ENCODE measurements at regions not wholly inside any gene's neighbourhood (a gene's known extent, or its start where the extent isn't known, plus 50 kb on each side); places are given as distances from the start of the nearest gene placed in this dataset.

GRCh38 chr14:106199097-106199496, 672.7 kb downstream of the TMEM121 start:
- TF ChIP-seq FOXP2 (optimal IDR thresholded peaks at IDR 0.05; ENCODE audit: control extremely low read depth, extremely low read length, insufficient read depth) (no peak), EZH2 (IDR thresholded peaks at IDR 0.05) (no peak)
- no peak overlapping the region for H3K27ac ChIP-seq
- no peak overlapping the region for H3K4me3 ChIP-seq
- no peak overlapping the region for H3K9ac ChIP-seq (ENCODE audit: insufficient read length)
- H3K9me3 ChIP-seq (ENCODE audit: low read depth, low read length), result no peaks in the 10 kb centered on the region
- no peaks in the 10 kb centered on the region for H3K36me3 ChIP-seq (ENCODE audit: insufficient read depth, low read length)
- DNase-seq (ENCODE audit: low read depth, low spot score), result no peak

GRCh38 chr14:106200541-106201315, 674.3 kb downstream of the TMEM121 start:
- DNase-seq (ENCODE audit: low read depth, low spot score), result no peak
- Histone ChIP-seq H3K9ac (ENCODE audit: insufficient read length) (no peak overlapping the region), H3K27ac (no peak overlapping the region), H3K36me3 (ENCODE audit: insufficient read depth, low read length) (no peaks in the 10 kb centered on the region), H3K4me3 (no peak overlapping the region), H3K9me3 (ENCODE audit: low read depth, low read length) (no peaks in the 10 kb centered on the region)
- TF ChIP-seq EZH2 (IDR thresholded peaks at IDR 0.05) (no peak), POLR2AphosphoS5 (IDR thresholded peaks at IDR 0.05; ENCODE audit: borderline replicate concordance, low read depth, low read length) (no peak), FOXP2 (optimal IDR thresholded peaks at IDR 0.05; ENCODE audit: control extremely low read depth, extremely low read length, insufficient read depth) (no peak)

GRCh38 chr14:106201376-106201775, 675.0 kb downstream of the TMEM121 start:
- TF ChIP-seq POLR2AphosphoS5 (IDR thresholded peaks at IDR 0.05; ENCODE audit: borderline replicate concordance, low read depth, low read length), result no peak
- no peak for TF ChIP-seq EZH2 (IDR thresholded peaks at IDR 0.05)
- no peak for TF ChIP-seq FOXP2 (optimal IDR thresholded peaks at IDR 0.05; ENCODE audit: control extremely low read depth, extremely low read length, insufficient read depth)
- no peak overlapping the region for H3K4me3 ChIP-seq
- no peaks in the 10 kb centered on the region for H3K36me3 ChIP-seq (ENCODE audit: insufficient read depth, low read length)
- no peaks in the 10 kb centered on the region for H3K9me3 ChIP-seq (ENCODE audit: low read depth, low read length)
- H3K27ac ChIP-seq, result no peak overlapping the region
- no peak for DNase-seq (ENCODE audit: low read depth, low spot score)
- no peak overlapping the region for H3K9ac ChIP-seq (ENCODE audit: insufficient read length)

GRCh38 chr14:106203438-106203837, 677.1 kb downstream of the TMEM121 start:
- TF ChIP-seq EZH2 (IDR thresholded peaks at IDR 0.05) (no peak), POLR2AphosphoS5 (IDR thresholded peaks at IDR 0.05; ENCODE audit: borderline replicate concordance, low read depth, low read length) (no peak), FOXP2 (optimal IDR thresholded peaks at IDR 0.05; ENCODE audit: control extremely low read depth, extremely low read length, insufficient read depth) (no peak)
- Histone ChIP-seq H3K4me3 (no peak overlapping the region), H3K27ac (no peak overlapping the region), H3K9me3 (ENCODE audit: low read depth, low read length) (no peaks in the 10 kb centered on the region), H3K9ac (ENCODE audit: insufficient read length) (no peak overlapping the region), H3K36me3 (ENCODE audit: insufficient read depth, low read length) (no peaks in the 10 kb centered on the region)
- no peak for DNase-seq (ENCODE audit: low read depth, low spot score)

GRCh38 chr14:106204063-106204462, 677.7 kb downstream of the TMEM121 start:
- no peak overlapping the region for H3K9ac ChIP-seq (ENCODE audit: insufficient read length)
- H3K9me3 ChIP-seq (ENCODE audit: low read depth, low read length), result no peaks in the 10 kb centered on the region
- H3K36me3 ChIP-seq (ENCODE audit: insufficient read depth, low read length), result no peaks in the 10 kb centered on the region
- H3K4me3 ChIP-seq, result no peak overlapping the region
- DNase-seq (ENCODE audit: low read depth, low spot score), result no peak
- TF ChIP-seq FOXP2 (optimal IDR thresholded peaks at IDR 0.05; ENCODE audit: control extremely low read depth, extremely low read length, insufficient read depth), result no peak
- TF ChIP-seq POLR2AphosphoS5 (IDR thresholded peaks at IDR 0.05; ENCODE audit: borderline replicate concordance, low read depth, low read length), result no peak
- no peak for TF ChIP-seq EZH2 (IDR thresholded peaks at IDR 0.05)
- no peak overlapping the region for H3K27ac ChIP-seq

GRCh38 chr14:106207316-106207715, 680.9 kb downstream of the TMEM121 start:
- Histone ChIP-seq H3K36me3 (ENCODE audit: insufficient read depth, low read length) (no peaks in the 10 kb centered on the region), H3K27ac (no peak overlapping the region), H3K4me3 (no peak overlapping the region), H3K9me3 (ENCODE audit: low read depth, low read length) (no peaks in the 10 kb centered on the region), H3K9ac (ENCODE audit: insufficient read length) (no peak overlapping the region)
- no peak for DNase-seq (ENCODE audit: low read depth, low spot score)
- no peak for TF ChIP-seq POLR2AphosphoS5 (IDR thresholded peaks at IDR 0.05; ENCODE audit: borderline replicate concordance, low read depth, low read length)
- no peak for TF ChIP-seq FOXP2 (optimal IDR thresholded peaks at IDR 0.05; ENCODE audit: control extremely low read depth, extremely low read length, insufficient read depth)

- no peak for DNase-seq (ENCODE audit: low read depth, low spot score)
- Histone ChIP-seq H3K27ac (no peak overlapping the region), H3K9ac (ENCODE audit: insufficient read length) (no peak overlapping the region), H3K36me3 (ENCODE audit: insufficient read depth, low read length) (no peaks in the 10 kb centered on the region), H3K4me3 (no peak overlapping the region), H3K9me3 (ENCODE audit: low read depth, low read length) (no peaks in the 10 kb centered on the region)
- TF ChIP-seq EZH2 (IDR thresholded peaks at IDR 0.05) (no peak), POLR2AphosphoS5 (IDR thresholded peaks at IDR 0.05; ENCODE audit: borderline replicate concordance, low read depth, low read length) (no peak), FOXP2 (optimal IDR thresholded peaks at IDR 0.05; ENCODE audit: control extremely low read depth, extremely low read length, insufficient read depth) (no peak)
Observed at GRCh38 chr14:106208794-106209193, 682.4 kb downstream of the TMEM121 start.

- TF ChIP-seq POLR2AphosphoS5 (IDR thresholded peaks at IDR 0.05; ENCODE audit: borderline replicate concordance, low read depth, low read length), result no peak
- no peak for TF ChIP-seq EZH2 (IDR thresholded peaks at IDR 0.05)
- no peak for TF ChIP-seq FOXP2 (optimal IDR thresholded peaks at IDR 0.05; ENCODE audit: control extremely low read depth, extremely low read length, insufficient read depth)
- H3K4me3 ChIP-seq, result no peak overlapping the region
- no peak overlapping the region for H3K9ac ChIP-seq (ENCODE audit: insufficient read length)
- H3K9me3 ChIP-seq (ENCODE audit: low read depth, low read length), result no peaks in the 10 kb centered on the region
- H3K27ac ChIP-seq, result no peak overlapping the region
- DNase-seq (ENCODE audit: low read depth, low spot score), result no peak
- no peaks in the 10 kb centered on the region for H3K36me3 ChIP-seq (ENCODE audit: insufficient read depth, low read length)
Observed at GRCh38 chr14:106209755-106210154, 683.4 kb downstream of the TMEM121 start.

GRCh38 chr14:106210650-106211049, 684.3 kb downstream of the TMEM121 start:
- H3K9ac ChIP-seq (ENCODE audit: insufficient read length), result no peak overlapping the region
- no peak for TF ChIP-seq EZH2 (IDR thresholded peaks at IDR 0.05)
- no peak for TF ChIP-seq POLR2AphosphoS5 (IDR thresholded peaks at IDR 0.05; ENCODE audit: borderline replicate concordance, low read depth, low read length)
- TF ChIP-seq FOXP2 (optimal IDR thresholded peaks at IDR 0.05; ENCODE audit: control extremely low read depth, extremely low read length, insufficient read depth), result no peak
- H3K4me3 ChIP-seq, result no peak overlapping the region
- H3K9me3 ChIP-seq (ENCODE audit: low read depth, low read length), result no peaks in the 10 kb centered on the region
- H3K27ac ChIP-seq, result no peak overlapping the region
- H3K36me3 ChIP-seq (ENCODE audit: insufficient read depth, low read length), result no peaks in the 10 kb centered on the region
- DNase-seq (ENCODE audit: low read depth, low spot score), result no peak

All from SK-N-MC (cell line).